ENCODE measurements at regions not wholly inside any gene's neighbourhood (a gene's known extent, or its start where the extent isn't known, plus 50 kb on each side); places are given as distances from the start of the nearest gene placed in this dataset.

DNA sequence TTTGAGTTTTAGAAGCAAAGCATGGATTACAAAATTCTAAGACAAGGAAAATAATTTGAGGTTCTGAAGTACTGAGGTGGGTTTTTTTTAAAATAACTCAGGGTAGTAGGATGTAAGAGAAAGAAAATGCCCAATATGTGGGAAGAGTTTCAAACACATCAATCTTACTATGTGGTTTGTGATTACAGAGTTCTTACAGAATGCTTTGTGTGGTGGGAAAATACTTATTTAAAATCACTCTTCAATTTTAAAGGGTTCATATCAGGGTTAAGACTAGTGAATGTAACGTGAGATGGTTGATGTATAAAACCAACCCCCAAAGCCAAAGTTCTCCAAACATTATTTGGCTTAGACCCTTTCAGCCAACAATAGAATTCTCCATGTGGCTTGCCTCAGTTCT lies 173.5 kb downstream of the UBE2E3 start:
- no peak for TF ChIP-seq RCOR1 (IDR thresholded peaks at IDR 0.05; ENCODE audit: insufficient replicate concordance, low read length)
- TF ChIP-seq CHD1 (IDR thresholded peaks at IDR 0.05; ENCODE audit: low read depth, low read length) = no peak
- no peak for TF ChIP-seq BHLHE40 (IDR thresholded peaks at IDR 0.05; ENCODE audit: low read depth, low read length)
- TF ChIP-seq, protein P1, sequence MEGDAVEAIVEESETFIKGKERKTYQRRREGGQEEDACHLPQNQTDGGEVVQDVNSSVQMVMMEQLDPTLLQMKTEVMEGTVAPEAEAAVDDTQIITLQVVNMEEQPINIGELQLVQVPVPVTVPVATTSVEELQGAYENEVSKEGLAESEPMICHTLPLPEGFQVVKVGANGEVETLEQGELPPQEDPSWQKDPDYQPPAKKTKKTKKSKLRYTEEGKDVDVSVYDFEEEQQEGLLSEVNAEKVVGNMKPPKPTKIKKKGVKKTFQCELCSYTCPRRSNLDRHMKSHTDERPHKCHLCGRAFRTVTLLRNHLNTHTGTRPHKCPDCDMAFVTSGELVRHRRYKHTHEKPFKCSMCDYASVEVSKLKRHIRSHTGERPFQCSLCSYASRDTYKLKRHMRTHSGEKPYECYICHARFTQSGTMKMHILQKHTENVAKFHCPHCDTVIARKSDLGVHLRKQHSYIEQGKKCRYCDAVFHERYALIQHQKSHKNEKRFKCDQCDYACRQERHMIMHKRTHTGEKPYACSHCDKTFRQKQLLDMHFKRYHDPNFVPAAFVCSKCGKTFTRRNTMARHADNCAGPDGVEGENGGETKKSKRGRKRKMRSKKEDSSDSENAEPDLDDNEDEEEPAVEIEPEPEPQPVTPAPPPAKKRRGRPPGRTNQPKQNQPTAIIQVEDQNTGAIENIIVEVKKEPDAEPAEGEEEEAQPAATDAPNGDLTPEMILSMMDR (conservative IDR thresholded peaks at IDR 0.05; ENCODE audit: low read depth, low read length) = no peak
- TF ChIP-seq RAD21 (IDR thresholded peaks at IDR 0.05; ENCODE audit: low read length) = no peak
